ENCODE measurements at regions not wholly inside any gene's neighbourhood (a gene's known extent, or its start where the extent isn't known, plus 50 kb on each side); places are given as distances from the start of the nearest gene placed in this dataset.
"Not testable (repeated sequence)": the region's sequence is repeated elsewhere in the genome, so short reads cannot be mapped to it uniquely, and the experiment has no call there.

- DNase-seq (ENCODE audit: low spot score): no peak
Observed at GRCh38 chr1:217921126-217921904, 290.2 kb downstream of the SPATA17 start.

GRCh38 chr1:217924924-217925323 is 293.8 kb downstream of the SPATA17 start:
- DNase-seq (ENCODE audit: low spot score): no peak

GRCh38 chr1:217929213-217929885 is 298.2 kb downstream of the SPATA17 start:
- DNase-seq (ENCODE audit: low spot score): no peak

GRCh38 chr1:217943361-217943760 is 312.2 kb downstream of the SPATA17 start:
- DNase-seq (ENCODE audit: low spot score): no peak

GRCh38 chr1:217944550-217944949 is 313.4 kb downstream of the SPATA17 start:
- DNase-seq (ENCODE audit: low spot score): no peak

- DNase-seq (ENCODE audit: low spot score): no peak
Observed at GRCh38 chr1:217946511-217946910, 315.4 kb downstream of the SPATA17 start.

GRCh38 chr1:217948741-217949140 is 317.6 kb downstream of the SPATA17 start:
- no peak for DNase-seq (ENCODE audit: low spot score)

GRCh38 chr1:217953330-217953729 is 322.2 kb downstream of the SPATA17 start:
- DNase-seq (ENCODE audit: low spot score): no peak

GRCh38 chr1:217953922-217954321 is 322.8 kb downstream of the SPATA17 start:
- no peak for DNase-seq (ENCODE audit: low spot score)

GRCh38 chr1:217955723-217956122 is 324.6 kb downstream of the SPATA17 start:
- no peak for DNase-seq (ENCODE audit: low spot score)

- DNase-seq (ENCODE audit: low spot score): no peak
Observed at GRCh38 chr1:217965156-217965786, 319.8 kb upstream of the RRP15 start.

GRCh38 chr1:217968085-217968484 is 317.0 kb upstream of the RRP15 start:
- DNase-seq (ENCODE audit: low spot score): no peak

- no peak for DNase-seq (ENCODE audit: low spot score)
Observed at GRCh38 chr1:217969428-217969827, 315.7 kb upstream of the RRP15 start.

- no peak for DNase-seq (ENCODE audit: low spot score)
Observed at GRCh38 chr1:217977943-217978342, 307.1 kb upstream of the RRP15 start.

GRCh38 chr1:217981430-217981829 is 303.7 kb upstream of the RRP15 start:
- no peak for DNase-seq (ENCODE audit: low spot score)

GRCh38 chr1:217982331-217983050 is 302.6 kb upstream of the RRP15 start:
- no peak for DNase-seq (ENCODE audit: low spot score)

GRCh38 chr1:217983051-217983375 is 302.1 kb upstream of the RRP15 start:
- DNase-seq (ENCODE audit: low spot score): peak; percentile 2

GRCh38 chr1:217985641-217986040 is 299.5 kb upstream of the RRP15 start:
- DNase-seq (ENCODE audit: low spot score): no peak

- DNase-seq (ENCODE audit: low spot score): no peak
Observed at GRCh38 chr1:217989510-217989909, 295.6 kb upstream of the RRP15 start.

- no peak for DNase-seq (ENCODE audit: low spot score)
Observed at GRCh38 chr1:217993439-217993838, 291.7 kb upstream of the RRP15 start.

- not testable (repeated sequence) for DNase-seq (ENCODE audit: low spot score)
Observed at GRCh38 chr1:218008296-218008695, 276.8 kb upstream of the RRP15 start.

GRCh38 chr1:218015106-218015505 is 270.0 kb upstream of the RRP15 start:
- DNase-seq (ENCODE audit: low spot score): not testable (repeated sequence)
